ENCODE measurements at regions not wholly inside any gene's neighbourhood (a gene's known extent, or its start where the extent isn't known, plus 50 kb on each side); places are given as distances from the start of the nearest gene placed in this dataset.

DNA sequence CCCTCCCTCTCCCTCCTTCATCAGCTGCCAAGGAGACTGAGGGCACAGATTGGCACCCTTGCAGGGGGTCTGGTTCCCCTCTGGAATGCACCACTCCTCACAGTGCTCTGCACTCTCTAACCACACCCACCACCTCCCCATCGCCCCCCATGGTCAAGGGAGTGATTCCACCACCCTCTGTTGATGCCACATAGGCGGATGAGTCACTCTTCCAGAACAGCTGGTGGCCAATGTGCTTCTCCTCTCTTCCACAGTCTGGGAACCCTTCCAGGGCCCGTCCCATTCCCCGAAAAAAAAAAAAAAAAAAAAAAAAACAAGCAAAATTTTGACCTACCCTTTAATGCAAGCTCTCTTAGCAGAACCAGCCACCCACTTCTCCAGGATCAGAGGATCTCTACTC lies 341.3 kb upstream of the KLF3 start:
- Histone ChIP-seq H3K9me3 (ENCODE audit: low read length) (no peaks in the 10 kb centered on the region), H3K27ac (ENCODE audit: low read length) (no peak overlapping the region), H3K79me2 (replicated peaks; ENCODE audit: insufficient read depth, low read length) (no peaks in the 10 kb centered on the region), H4K20me1 (ENCODE audit: insufficient read depth) (no peaks in the 10 kb centered on the region), H2AFZ (ENCODE audit: low read depth, low read length) (no peak overlapping the region), H3K27me3 (ENCODE audit: insufficient read depth, low read depth, low read length) (no peaks in the 10 kb centered on the region), H3K4me2 (ENCODE audit: low read length) (no peak overlapping the region), H3K36me3 (ENCODE audit: insufficient read depth, low read length) (no peaks in the 10 kb centered on the region), H3F3A (ENCODE audit: insufficient read depth, low read length, poor library complexity, severe bottlenecking) (no peaks in the 10 kb centered on the region), H3K9me2 (ENCODE audit: insufficient read depth, low read length) (no peaks in the 10 kb centered on the region), H3K9ac (ENCODE audit: low read length) (no peak overlapping the region), H3K4me3 (ENCODE audit: low read length) (no peak overlapping the region)
- no peak for TF ChIP-seq EP300 (conservative IDR thresholded peaks at IDR 0.05; ENCODE audit: poor library complexity, severe bottlenecking)
- TF ChIP-seq, protein P1, sequence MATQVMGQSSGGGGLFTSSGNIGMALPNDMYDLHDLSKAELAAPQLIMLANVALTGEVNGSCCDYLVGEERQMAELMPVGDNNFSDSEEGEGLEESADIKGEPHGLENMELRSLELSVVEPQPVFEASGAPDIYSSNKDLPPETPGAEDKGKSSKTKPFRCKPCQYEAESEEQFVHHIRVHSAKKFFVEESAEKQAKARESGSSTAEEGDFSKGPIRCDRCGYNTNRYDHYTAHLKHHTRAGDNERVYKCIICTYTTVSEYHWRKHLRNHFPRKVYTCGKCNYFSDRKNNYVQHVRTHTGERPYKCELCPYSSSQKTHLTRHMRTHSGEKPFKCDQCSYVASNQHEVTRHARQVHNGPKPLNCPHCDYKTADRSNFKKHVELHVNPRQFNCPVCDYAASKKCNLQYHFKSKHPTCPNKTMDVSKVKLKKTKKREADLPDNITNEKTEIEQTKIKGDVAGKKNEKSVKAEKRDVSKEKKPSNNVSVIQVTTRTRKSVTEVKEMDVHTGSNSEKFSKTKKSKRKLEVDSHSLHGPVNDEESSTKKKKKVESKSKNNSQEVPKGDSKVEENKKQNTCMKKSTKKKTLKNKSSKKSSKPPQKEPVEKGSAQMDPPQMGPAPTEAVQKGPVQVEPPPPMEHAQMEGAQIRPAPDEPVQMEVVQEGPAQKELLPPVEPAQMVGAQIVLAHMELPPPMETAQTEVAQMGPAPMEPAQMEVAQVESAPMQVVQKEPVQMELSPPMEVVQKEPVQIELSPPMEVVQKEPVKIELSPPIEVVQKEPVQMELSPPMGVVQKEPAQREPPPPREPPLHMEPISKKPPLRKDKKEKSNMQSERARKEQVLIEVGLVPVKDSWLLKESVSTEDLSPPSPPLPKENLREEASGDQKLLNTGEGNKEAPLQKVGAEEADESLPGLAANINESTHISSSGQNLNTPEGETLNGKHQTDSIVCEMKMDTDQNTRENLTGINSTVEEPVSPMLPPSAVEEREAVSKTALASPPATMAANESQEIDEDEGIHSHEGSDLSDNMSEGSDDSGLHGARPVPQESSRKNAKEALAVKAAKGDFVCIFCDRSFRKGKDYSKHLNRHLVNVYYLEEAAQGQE (IDR thresholded peaks at IDR 0.05; ENCODE audit: borderline replicate concordance), result no peak
- no peak for TF ChIP-seq EZH2 (IDR thresholded peaks at IDR 0.05; ENCODE audit: borderline replicate concordance, insufficient read depth, low read length, poor library complexity, severe bottlenecking)
- TF ChIP-seq CTCF (IDR thresholded peaks at IDR 0.05; ENCODE audit: poor library complexity, severe bottlenecking), result no peak

GRCh38 chr4:38323141-38323641 lies 340.8 kb upstream of the KLF3 start:
- Histone ChIP-seq H3K79me2 (replicated peaks; ENCODE audit: insufficient read depth, low read length) (no peaks in the 10 kb centered on the region), H3K9me3 (ENCODE audit: low read length) (no peaks in the 10 kb centered on the region), H3K9ac (ENCODE audit: low read length) (no peak overlapping the region), H3K4me3 (ENCODE audit: low read length) (no peak overlapping the region), H3K27me3 (ENCODE audit: insufficient read depth, low read depth, low read length) (no peaks in the 10 kb centered on the region), H3K9me2 (ENCODE audit: insufficient read depth, low read length) (no peaks in the 10 kb centered on the region), H3K4me2 (ENCODE audit: low read length) (no peak overlapping the region), H3K36me3 (ENCODE audit: insufficient read depth, low read length) (no peaks in the 10 kb centered on the region), H2AFZ (ENCODE audit: low read depth, low read length) (no peak overlapping the region), H3F3A (ENCODE audit: insufficient read depth, low read length, poor library complexity, severe bottlenecking) (no peaks in the 10 kb centered on the region), H3K27ac (ENCODE audit: low read length) (no peak overlapping the region), H4K20me1 (ENCODE audit: insufficient read depth) (no peaks in the 10 kb centered on the region)
- TF ChIP-seq RAD21 (conservative IDR thresholded peaks at IDR 0.05), result no peak
- TF ChIP-seq, protein P1 (IDR thresholded peaks at IDR 0.05; ENCODE audit: borderline replicate concordance), result no peak
- TF ChIP-seq TAF1 (IDR thresholded peaks at IDR 0.05; ENCODE audit: low read depth), result no peak
- no peak for TF ChIP-seq EP300 (conservative IDR thresholded peaks at IDR 0.05; ENCODE audit: poor library complexity, severe bottlenecking)
- TF ChIP-seq SMC3 (conservative IDR thresholded peaks at IDR 0.05; ENCODE audit: poor library complexity), result no peak
- no peak for TF ChIP-seq POLR2AphosphoS5 (IDR thresholded peaks at IDR 0.05)
- no peak for TF ChIP-seq EZH2 (IDR thresholded peaks at IDR 0.05; ENCODE audit: borderline replicate concordance, insufficient read depth, low read length, poor library complexity, severe bottlenecking)
- TF ChIP-seq CTCF (IDR thresholded peaks at IDR 0.05; ENCODE audit: poor library complexity, severe bottlenecking), result no peak
- no peak for TF ChIP-seq MXI1 (conservative IDR thresholded peaks at IDR 0.05; ENCODE audit: poor library complexity, severe bottlenecking)
